Activated T-cell treated with anti-CD3 and anti-CD28 coated beads, Interleukin-2, amount 50 U/mL, for 4 hours (primary cell): ENCODE measurements at regions not wholly inside any gene's neighbourhood (a gene's known extent, or its start where the extent isn't known, plus 50 kb on each side); places are given as distances from the start of the nearest gene placed in this dataset.

Experiments used
- ATAC-seq, 2 donors: fragments of 200-7000 bp; cut with Tn5 transposase; one replicate each; pipeline ENCODE4 v1.10.0; 2021
- DNase-seq: peaks from one replicate; pipeline ENCODE4 v3.0.0-alpha.2; 2020
- H3K27me3 Mint-ChIP-seq: one replicate; pipeline ENCODE4 v1.8.0; 2021; ENCODE audit warnings: low read depth, mixed read lengths
- H3K36me3 Mint-ChIP-seq: one replicate; pipeline ENCODE4 v1.8.0; 2022; ENCODE audit warnings: mixed read lengths; ENCODE audit not compliant: insufficient read depth
- H3K4me1 Mint-ChIP-seq: one replicate; pipeline ENCODE4 v1.8.0; 2021; ENCODE audit warnings: low read depth, mixed read lengths
- H3K4me3 Mint-ChIP-seq: one replicate; pipeline ENCODE4 v1.8.0; 2021; ENCODE audit warnings: mild to moderate bottlenecking, moderate library complexity, mixed read lengths
- H3K9me3 Mint-ChIP-seq: one replicate; pipeline ENCODE4 v1.8.0; 2021; ENCODE audit warnings: mixed read lengths

DNA sequence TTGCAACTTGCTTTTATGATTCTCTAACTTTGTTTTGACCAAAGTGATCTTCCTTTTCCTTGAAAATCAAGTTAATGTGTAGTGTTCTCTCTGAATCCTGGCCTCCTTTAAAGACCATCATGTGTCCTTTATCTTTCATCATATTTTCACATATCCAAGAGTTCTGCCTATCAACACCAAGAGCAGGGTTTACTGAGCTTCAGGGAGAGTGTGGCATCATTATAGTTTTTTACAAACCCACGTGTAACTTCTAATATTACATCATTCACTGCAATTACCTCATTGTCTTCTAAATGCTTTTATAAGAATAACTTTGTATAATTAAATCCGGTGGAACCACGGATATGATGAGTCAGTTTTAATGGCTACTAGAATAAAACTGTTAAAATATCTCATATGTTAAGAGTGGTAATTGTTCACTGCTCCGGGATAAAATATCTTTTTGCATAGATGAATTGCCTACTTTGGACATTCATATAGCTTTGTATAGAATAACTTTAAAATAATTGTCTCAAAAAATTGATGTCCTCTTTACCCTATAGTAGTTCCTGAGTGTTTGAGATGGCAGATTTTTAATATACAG is 248.8 kb upstream of the GRM7 start:
- H3K4me1 Mint-ChIP-seq = no peaks in the 10 kb centered on the region
- H3K27me3 Mint-ChIP-seq = no peaks in the 10 kb centered on the region
- ATAC-seq (no peak), DNase-seq (no peak)
- H3K36me3 Mint-ChIP-seq = no peaks in the 10 kb centered on the region
- H3K4me3 Mint-ChIP-seq = no peak overlapping the region
- peaks cover 9% of the 10 kb centered on the region for H3K9me3 Mint-ChIP-seq

GRCh38 chr3:6622260-6622659 is 238.7 kb upstream of the GRM7 start:
- DNase-seq (no peak), ATAC-seq (no peak)
- H3K9me3 Mint-ChIP-seq = peaks cover 5% of the 10 kb centered on the region
- H3K4me3 Mint-ChIP-seq = no peak overlapping the region
- no peaks in the 10 kb centered on the region for H3K4me1 Mint-ChIP-seq
- H3K36me3 Mint-ChIP-seq = no peaks in the 10 kb centered on the region
- no peaks in the 10 kb centered on the region for H3K27me3 Mint-ChIP-seq

DNA sequence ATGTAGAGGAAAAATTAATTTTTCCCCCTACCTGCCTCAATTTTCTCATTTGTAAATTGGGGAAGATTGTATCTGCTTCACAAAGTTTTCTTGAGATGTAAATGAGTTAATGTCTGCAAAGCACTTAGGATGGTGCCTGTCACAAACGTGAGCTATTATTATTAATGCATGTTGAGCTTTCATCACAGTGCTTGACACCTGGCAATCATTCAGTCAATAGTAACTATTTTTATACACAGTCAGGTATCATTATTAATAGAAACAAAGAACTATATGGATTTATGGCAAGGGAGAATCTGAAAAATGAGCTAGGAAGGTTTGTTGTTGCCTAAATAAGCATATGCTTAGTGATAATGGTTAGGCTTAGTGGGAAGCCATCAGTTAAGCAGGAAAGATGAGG is 238.2 kb upstream of the GRM7 start:
- no peak for DNase-seq
- Mint-ChIP-seq H3K4me3 (no peak overlapping the region), H3K27me3 (no peaks in the 10 kb centered on the region), H3K9me3 (peaks cover 5% of the 10 kb centered on the region), H3K4me1 (no peaks in the 10 kb centered on the region), H3K36me3 (no peaks in the 10 kb centered on the region)
- no peak for ATAC-seq

DNA sequence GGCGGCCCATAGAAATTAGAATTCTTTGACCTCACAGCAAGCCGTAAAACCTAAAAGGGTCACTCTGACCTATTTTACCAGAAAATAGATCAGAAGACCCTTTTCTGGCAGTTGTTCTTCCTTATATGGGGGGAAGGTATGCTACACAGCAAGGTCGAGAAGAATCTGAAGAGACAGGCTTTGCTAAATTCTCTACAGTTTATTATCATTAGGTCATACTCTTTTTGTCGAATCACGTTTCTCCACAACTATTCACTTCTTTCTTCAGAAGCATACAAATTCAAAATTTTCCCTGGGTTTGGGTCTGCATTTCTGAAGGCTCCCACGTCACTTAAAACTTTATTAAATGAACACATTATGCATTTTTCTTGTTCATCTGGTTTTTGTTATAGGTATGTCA is 229.5 kb upstream of the GRM7 start:
- H3K9me3 Mint-ChIP-seq = no peaks in the 10 kb centered on the region
- ATAC-seq (no peak), DNase-seq (no peak)
- H3K27me3 Mint-ChIP-seq = no peaks in the 10 kb centered on the region
- H3K4me1 Mint-ChIP-seq = no peaks in the 10 kb centered on the region
- no peak overlapping the region for H3K4me3 Mint-ChIP-seq
- no peaks in the 10 kb centered on the region for H3K36me3 Mint-ChIP-seq

- Mint-ChIP-seq H3K27me3 (no peaks in the 10 kb centered on the region), H3K36me3 (no peaks in the 10 kb centered on the region), H3K9me3 (peaks cover 19% of the 10 kb centered on the region), H3K4me3 (no peak overlapping the region), H3K4me1 (no peaks in the 10 kb centered on the region)
- ATAC-seq (no peak), DNase-seq (no peak)
Measured at GRCh38 chr3:6640907-6641306, 220.0 kb upstream of the GRM7 start.

- no peak overlapping the region for H3K4me3 Mint-ChIP-seq
- H3K9me3 Mint-ChIP-seq = peaks cover 7% of the 10 kb centered on the region
- no peaks in the 10 kb centered on the region for H3K27me3 Mint-ChIP-seq
- H3K4me1 Mint-ChIP-seq = no peaks in the 10 kb centered on the region
- H3K36me3 Mint-ChIP-seq = no peaks in the 10 kb centered on the region
- ATAC-seq (no peak), DNase-seq (no peak)
Measured at GRCh38 chr3:6644070-6644929, 216.6 kb upstream of the GRM7 start.

DNA sequence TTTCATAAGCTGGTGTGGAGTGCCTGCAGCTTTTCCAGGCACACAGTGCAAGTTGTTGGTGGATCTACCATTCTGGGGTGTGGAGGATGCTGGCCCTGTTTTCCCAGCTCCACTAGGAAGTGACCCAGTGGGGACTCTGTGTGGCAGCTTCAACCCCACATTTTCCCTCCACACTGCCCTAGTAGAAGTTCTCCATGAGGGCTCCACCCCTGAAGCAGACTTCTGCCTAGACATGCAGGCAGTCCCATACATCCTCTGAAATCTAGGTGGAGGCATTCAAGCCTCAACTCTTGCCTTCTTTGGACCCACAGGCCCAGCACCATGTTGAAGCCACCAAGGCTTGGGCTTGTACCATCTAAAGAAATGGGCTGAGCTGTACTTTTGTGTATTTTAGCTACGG is 206.2 kb upstream of the GRM7 start:
- Mint-ChIP-seq H3K9me3 (peaks cover 29% of the 10 kb centered on the region), H3K4me3 (no peak overlapping the region), H3K4me1 (no peaks in the 10 kb centered on the region), H3K36me3 (no peaks in the 10 kb centered on the region), H3K27me3 (no peaks in the 10 kb centered on the region)
- no peak for DNase-seq
- no peak for ATAC-seq

DNA sequence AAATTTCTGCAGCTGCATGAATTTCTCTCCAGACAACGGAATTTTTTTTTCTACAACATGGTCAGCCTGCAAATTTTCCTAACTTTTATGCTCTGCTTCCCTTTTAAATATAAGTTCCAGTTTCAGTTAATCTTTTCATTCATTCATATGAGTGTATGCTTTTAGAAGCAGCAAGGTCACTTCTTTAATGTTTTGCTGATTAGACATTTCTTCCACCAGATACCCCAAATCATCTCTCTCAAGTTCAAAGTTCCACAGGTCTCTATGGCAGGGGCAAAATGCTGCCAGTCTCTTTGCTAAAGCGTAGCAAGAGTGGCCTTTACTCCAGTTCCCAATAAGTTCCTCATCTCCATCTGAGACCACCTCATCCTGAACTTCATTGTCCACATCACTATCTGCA is 205.6 kb upstream of the GRM7 start:
- DNase-seq = no peak
- Mint-ChIP-seq H3K4me1 (no peaks in the 10 kb centered on the region), H3K9me3 (peaks cover 29% of the 10 kb centered on the region), H3K36me3 (no peaks in the 10 kb centered on the region), H3K27me3 (no peaks in the 10 kb centered on the region), H3K4me3 (no peak overlapping the region)
- no peak for ATAC-seq

DNA sequence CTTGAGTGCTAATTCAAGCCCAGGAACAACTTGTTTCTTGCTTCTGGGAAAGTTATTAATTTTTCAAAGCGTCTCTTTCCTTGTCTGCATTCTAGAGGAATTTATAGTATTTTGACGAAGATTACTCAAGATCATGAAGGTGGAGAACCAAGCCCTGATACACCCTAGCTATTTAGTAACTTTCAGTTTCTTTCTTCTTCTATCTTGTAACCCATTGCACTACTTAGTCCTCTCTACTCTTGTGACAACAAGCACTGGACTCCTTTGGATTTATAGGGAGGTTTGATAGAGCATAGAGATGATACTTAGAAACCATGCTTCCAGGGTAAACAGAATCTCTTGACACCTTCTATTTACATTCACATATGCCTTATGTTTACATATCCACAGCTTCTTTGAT is 203.3 kb upstream of the GRM7 start:
- Mint-ChIP-seq H3K4me1 (no peaks in the 10 kb centered on the region), H3K4me3 (no peak overlapping the region), H3K27me3 (no peaks in the 10 kb centered on the region), H3K36me3 (no peaks in the 10 kb centered on the region), H3K9me3 (peaks cover 32% of the 10 kb centered on the region)
- DNase-seq = no peak
- ATAC-seq = no peak

- ATAC-seq (no peak), DNase-seq (no peak)
- Mint-ChIP-seq H3K27me3 (no peaks in the 10 kb centered on the region), H3K36me3 (no peaks in the 10 kb centered on the region), H3K4me1 (no peaks in the 10 kb centered on the region), H3K4me3 (no peak overlapping the region), H3K9me3 (peaks cover 17% of the 10 kb centered on the region)
Measured at GRCh38 chr3:6667354-6667753, 193.6 kb upstream of the GRM7 start.

- ATAC-seq (no peak), DNase-seq (no peak)
- no peaks in the 10 kb centered on the region for H3K27me3 Mint-ChIP-seq
- H3K4me3 Mint-ChIP-seq = no peak overlapping the region
- no peaks in the 10 kb centered on the region for H3K4me1 Mint-ChIP-seq
- peaks cover 13% of the 10 kb centered on the region for H3K9me3 Mint-ChIP-seq
- H3K36me3 Mint-ChIP-seq = no peaks in the 10 kb centered on the region
Measured at GRCh38 chr3:6671363-6671762, 189.6 kb upstream of the GRM7 start.

GRCh38 chr3:6679510-6679909 is 181.4 kb upstream of the GRM7 start:
- no peaks in the 10 kb centered on the region for H3K36me3 Mint-ChIP-seq
- ATAC-seq (no peak), DNase-seq (no peak)
- H3K4me3 Mint-ChIP-seq = no peak overlapping the region
- H3K9me3 Mint-ChIP-seq = peaks cover 7% of the 10 kb centered on the region
- H3K4me1 Mint-ChIP-seq = no peaks in the 10 kb centered on the region
- H3K27me3 Mint-ChIP-seq = no peaks in the 10 kb centered on the region

- DNase-seq (no peak), ATAC-seq (no peak)
- H3K36me3 Mint-ChIP-seq = no peaks in the 10 kb centered on the region
- no peaks in the 10 kb centered on the region for H3K27me3 Mint-ChIP-seq
- H3K9me3 Mint-ChIP-seq = peaks cover 11% of the 10 kb centered on the region
- H3K4me3 Mint-ChIP-seq = no peak overlapping the region
- no peaks in the 10 kb centered on the region for H3K4me1 Mint-ChIP-seq
Measured at GRCh38 chr3:6680119-6680806, 180.7 kb upstream of the GRM7 start.

GRCh38 chr3:6697285-6697684 is 163.6 kb upstream of the GRM7 start:
- Mint-ChIP-seq H3K4me3 (no peak overlapping the region), H3K27me3 (no peaks in the 10 kb centered on the region), H3K9me3 (no peaks in the 10 kb centered on the region), H3K36me3 (no peaks in the 10 kb centered on the region), H3K4me1 (no peaks in the 10 kb centered on the region)
- no peak for ATAC-seq
- no peak for DNase-seq

GRCh38 chr3:6697722-6698121 is 163.2 kb upstream of the GRM7 start:
- H3K27me3 Mint-ChIP-seq = no peaks in the 10 kb centered on the region
- H3K4me1 Mint-ChIP-seq = no peaks in the 10 kb centered on the region
- H3K9me3 Mint-ChIP-seq = no peaks in the 10 kb centered on the region
- ATAC-seq = no peak
- H3K4me3 Mint-ChIP-seq = no peak overlapping the region
- H3K36me3 Mint-ChIP-seq = no peaks in the 10 kb centered on the region
- no peak for DNase-seq
